Panc1 (cell line): ENCODE measurements at regions not wholly inside any gene's neighbourhood (a gene's known extent, or its start where the extent isn't known, plus 50 kb on each side); places are given as distances from the start of the nearest gene placed in this dataset.

ENCODE experiments used
- POLR2AphosphoS5 ChIP-seq: IDR thresholded peaks from 2 replicates; pipeline ENCODE4 v1.6.1; 2012; ENCODE audit warnings: mild to moderate bottlenecking, low read depth, low read length, moderate library complexity
- SIN3A ChIP-seq: IDR thresholded peaks from 2 replicates; pipeline ENCODE4 v1.6.1; 2012; ENCODE audit warnings: low read depth, mild to moderate bottlenecking, low read length, moderate library complexity, borderline replicate concordance; ENCODE audit not compliant: insufficient read depth
- TF ChIP-seq, protein P1 (sequence below): fragments of 450-650 bp; IDR thresholded peaks from 2 replicates; pipeline ENCODE4 v1.5.1; 2017; ENCODE audit warnings: mild to moderate bottlenecking
- TF ChIP-seq, protein P2 (sequence below), 2 experiments: IDR thresholded peaks; 2 replicates each; pipeline ENCODE4 v1.6.1; 2011 to 2012; ENCODE audit warnings: low read depth in 2 of 2, control low read depth in 1 of 2, low read length in 1 of 2, mild to moderate bottlenecking in 1 of 2, moderate library complexity in 1 of 2; ENCODE audit not compliant: insufficient read depth in 1 of 2

DNA sequence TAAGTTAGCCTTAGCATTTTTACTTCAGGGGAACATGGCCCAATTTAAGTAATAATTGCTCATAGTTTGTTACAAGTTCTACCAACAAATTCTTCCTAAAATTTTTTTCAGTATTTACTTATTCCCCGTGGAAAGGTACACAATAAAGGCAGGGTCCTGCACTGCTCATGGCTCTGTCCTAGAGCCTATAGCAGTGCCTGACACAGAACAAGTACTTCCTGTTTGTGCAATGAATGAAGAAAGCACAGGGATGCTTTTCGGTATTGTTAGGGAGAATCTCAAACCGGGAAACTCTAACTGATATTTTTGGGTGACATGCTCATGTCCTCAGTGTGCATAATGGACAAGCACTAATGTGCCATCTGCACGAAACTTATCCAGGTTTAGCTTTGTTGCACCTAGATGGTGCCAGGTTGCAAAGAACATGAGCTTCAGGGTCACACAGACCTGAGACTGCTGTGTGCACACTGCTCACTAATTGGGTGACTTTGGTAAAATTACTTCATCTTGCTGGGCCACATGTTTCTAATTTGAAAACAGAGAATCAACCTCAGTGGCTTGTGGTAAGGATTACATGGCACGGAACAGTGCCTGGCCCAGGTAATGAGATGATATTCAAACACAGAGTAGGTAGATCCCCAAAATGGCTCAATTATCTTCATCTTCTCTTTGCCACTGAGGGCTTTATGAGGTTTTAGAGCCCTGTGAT, 175.8 kb upstream of the NPY2R start:
- TF ChIP-seq POLR2AphosphoS5 (no peak), SIN3A (no peak)
- TF ChIP-seq, protein P1, sequence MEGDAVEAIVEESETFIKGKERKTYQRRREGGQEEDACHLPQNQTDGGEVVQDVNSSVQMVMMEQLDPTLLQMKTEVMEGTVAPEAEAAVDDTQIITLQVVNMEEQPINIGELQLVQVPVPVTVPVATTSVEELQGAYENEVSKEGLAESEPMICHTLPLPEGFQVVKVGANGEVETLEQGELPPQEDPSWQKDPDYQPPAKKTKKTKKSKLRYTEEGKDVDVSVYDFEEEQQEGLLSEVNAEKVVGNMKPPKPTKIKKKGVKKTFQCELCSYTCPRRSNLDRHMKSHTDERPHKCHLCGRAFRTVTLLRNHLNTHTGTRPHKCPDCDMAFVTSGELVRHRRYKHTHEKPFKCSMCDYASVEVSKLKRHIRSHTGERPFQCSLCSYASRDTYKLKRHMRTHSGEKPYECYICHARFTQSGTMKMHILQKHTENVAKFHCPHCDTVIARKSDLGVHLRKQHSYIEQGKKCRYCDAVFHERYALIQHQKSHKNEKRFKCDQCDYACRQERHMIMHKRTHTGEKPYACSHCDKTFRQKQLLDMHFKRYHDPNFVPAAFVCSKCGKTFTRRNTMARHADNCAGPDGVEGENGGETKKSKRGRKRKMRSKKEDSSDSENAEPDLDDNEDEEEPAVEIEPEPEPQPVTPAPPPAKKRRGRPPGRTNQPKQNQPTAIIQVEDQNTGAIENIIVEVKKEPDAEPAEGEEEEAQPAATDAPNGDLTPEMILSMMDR: no peak
- TF ChIP-seq, protein P2, sequence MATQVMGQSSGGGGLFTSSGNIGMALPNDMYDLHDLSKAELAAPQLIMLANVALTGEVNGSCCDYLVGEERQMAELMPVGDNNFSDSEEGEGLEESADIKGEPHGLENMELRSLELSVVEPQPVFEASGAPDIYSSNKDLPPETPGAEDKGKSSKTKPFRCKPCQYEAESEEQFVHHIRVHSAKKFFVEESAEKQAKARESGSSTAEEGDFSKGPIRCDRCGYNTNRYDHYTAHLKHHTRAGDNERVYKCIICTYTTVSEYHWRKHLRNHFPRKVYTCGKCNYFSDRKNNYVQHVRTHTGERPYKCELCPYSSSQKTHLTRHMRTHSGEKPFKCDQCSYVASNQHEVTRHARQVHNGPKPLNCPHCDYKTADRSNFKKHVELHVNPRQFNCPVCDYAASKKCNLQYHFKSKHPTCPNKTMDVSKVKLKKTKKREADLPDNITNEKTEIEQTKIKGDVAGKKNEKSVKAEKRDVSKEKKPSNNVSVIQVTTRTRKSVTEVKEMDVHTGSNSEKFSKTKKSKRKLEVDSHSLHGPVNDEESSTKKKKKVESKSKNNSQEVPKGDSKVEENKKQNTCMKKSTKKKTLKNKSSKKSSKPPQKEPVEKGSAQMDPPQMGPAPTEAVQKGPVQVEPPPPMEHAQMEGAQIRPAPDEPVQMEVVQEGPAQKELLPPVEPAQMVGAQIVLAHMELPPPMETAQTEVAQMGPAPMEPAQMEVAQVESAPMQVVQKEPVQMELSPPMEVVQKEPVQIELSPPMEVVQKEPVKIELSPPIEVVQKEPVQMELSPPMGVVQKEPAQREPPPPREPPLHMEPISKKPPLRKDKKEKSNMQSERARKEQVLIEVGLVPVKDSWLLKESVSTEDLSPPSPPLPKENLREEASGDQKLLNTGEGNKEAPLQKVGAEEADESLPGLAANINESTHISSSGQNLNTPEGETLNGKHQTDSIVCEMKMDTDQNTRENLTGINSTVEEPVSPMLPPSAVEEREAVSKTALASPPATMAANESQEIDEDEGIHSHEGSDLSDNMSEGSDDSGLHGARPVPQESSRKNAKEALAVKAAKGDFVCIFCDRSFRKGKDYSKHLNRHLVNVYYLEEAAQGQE (IDR thresholded peaks at IDR 0.05; ENCODE audit: insufficient read depth in 1 of 2, low read depth in 2 of 2, low read length in 1 of 2): no peak
